NCI-H2227 (cell line): ENCODE measurements at regions not wholly inside any gene's neighbourhood (a gene's known extent, or its start where the extent isn't known, plus 50 kb on each side); places are given as distances from the start of the nearest gene placed in this dataset.

Experiments used
- DNase-seq: peaks from one replicate; lab custom pipeline; 2025; ENCODE audit not compliant: unreplicated experiment; lab: John Stamatoyannopoulos, UW

- no peak for DNase-seq
Observed at GRCh38 chr18:67926929-67927864, 410.7 kb upstream of the DSEL start.

DNA sequence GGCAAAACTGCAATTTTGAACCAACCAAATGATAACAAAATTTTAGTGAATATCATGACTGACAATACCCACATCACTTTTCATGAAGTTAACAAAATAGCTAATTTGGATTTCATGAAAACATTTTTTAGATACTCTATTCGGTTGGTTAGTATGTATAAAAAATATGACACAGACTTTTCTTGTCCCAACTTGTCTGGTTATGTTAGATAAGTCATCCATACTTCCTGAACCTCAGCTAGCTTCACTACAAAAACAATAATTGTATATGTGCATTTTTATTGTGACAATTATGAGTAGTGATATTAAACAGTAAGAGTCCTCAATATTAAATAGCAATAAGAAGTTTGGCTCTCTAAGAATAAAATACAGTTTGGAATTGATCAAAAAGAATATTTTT, 408.1 kb upstream of the DSEL start:
- DNase-seq, result no peak

GRCh38 chr18:67919316-67919715, 402.8 kb upstream of the DSEL start:
- no peak for DNase-seq

GRCh38 chr18:67916097-67916496, 399.6 kb upstream of the DSEL start:
- peak; percentile 50 for DNase-seq

DNA sequence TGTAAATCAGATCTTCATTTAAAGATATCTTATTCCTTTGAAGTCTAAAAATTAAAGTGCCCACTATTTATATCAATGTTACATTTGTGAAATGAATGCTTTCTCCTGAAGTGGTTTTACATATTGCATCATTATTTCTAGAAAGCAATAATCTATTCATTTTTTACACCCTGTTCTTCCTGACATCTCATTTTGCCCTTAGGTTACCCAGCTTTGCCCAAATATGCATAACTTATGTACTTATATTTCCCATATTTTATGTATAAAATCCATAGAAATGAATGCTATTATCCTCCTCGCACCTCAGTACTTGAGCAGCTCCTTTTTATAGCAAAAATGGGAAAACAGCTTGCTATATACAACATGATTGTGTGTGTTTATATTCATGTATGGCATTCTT, 396.5 kb upstream of the DSEL start:
- DNase-seq, result no peak

- no peak for DNase-seq
Observed at GRCh38 chr18:67901573-67901972, 385.1 kb upstream of the DSEL start.

- no peak for DNase-seq
Observed at GRCh38 chr18:67896451-67896850, 379.9 kb upstream of the DSEL start.

DNA sequence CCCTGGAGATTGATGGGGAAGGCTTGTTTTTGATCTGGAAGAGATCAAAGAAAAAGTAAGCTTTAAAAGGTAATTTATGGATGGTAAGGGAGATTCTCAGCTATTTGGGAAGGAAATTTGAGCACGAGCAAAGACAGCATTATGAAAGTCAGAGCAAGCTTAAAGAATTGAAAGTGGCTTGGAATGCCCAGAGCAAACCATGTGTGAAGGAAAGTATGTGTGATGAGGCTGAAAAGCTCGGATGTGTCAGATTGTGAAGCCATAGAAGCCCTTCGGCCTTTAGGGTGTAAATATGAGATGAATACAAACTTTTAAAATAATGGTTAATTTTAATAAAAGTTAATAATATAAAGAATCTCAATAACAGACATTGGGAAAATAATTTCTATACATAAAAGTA, 377.4 kb upstream of the DSEL start:
- no peak for DNase-seq

- DNase-seq, result no peak
Observed at GRCh38 chr18:67876871-67877270, 360.4 kb upstream of the DSEL start.

DNA sequence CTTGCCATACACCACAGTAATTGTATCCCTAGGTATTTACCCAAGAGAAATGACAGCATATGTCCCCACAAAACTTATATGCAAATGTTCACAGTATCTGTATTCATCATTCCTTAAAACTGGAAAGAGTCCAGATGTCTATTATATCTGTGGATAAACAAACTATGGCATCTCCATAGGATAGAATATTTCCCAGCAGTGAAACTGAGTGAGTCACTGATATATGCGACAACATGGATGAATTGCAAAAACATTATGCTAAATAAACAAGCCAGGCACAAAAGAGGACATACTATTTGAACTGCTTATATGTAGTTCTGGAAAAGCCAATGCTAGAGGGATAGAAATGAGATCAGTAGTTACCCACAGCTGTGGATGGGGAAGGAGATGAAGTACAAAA, 359.4 kb upstream of the DSEL start:
- no peak for DNase-seq

DNA sequence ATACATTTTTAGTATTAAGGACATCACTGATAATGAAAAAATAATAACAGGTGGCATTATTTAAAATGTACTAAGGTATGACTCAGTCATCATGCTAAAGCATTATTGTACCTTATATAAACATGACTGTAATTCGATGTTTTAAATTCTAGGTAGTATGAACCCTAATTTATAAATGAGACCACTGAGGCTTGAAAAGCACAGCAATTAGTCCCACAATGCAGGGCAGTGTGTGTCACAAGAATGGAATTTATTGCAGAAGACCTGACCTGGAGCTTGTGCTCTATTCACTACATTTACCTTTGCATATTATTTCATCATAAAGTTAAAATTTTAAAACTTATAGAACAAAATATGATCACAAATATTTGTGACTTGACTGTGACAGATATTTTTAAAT, 358.5 kb upstream of the DSEL start:
- no peak for DNase-seq

- no peak for DNase-seq
Observed at GRCh38 chr18:67865400-67865799, 348.9 kb upstream of the DSEL start.

GRCh38 chr18:67864677-67865340, 348.3 kb upstream of the DSEL start:
- DNase-seq, result no peak

DNA sequence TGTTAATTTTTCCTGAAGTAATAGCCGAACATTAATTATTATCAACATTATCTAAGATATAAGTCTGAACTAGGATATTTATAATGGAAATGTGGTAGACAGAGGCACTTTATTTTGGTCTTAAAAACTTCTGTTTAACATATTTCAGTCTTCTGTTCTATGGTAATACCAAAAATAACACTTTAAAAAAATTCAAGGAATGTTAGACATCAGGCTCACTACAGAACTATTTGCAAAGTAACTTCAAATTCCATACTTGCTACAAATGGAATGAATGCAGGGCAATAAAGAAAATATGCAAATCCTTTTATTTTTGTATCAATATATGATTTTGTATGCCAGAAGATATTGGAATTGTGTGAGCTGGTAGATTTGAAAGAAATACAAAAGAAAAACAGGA, 345.5 kb upstream of the DSEL start:
- DNase-seq, result no peak

GRCh38 chr18:67854340-67854739, 337.8 kb upstream of the DSEL start:
- DNase-seq, result no peak

DNA sequence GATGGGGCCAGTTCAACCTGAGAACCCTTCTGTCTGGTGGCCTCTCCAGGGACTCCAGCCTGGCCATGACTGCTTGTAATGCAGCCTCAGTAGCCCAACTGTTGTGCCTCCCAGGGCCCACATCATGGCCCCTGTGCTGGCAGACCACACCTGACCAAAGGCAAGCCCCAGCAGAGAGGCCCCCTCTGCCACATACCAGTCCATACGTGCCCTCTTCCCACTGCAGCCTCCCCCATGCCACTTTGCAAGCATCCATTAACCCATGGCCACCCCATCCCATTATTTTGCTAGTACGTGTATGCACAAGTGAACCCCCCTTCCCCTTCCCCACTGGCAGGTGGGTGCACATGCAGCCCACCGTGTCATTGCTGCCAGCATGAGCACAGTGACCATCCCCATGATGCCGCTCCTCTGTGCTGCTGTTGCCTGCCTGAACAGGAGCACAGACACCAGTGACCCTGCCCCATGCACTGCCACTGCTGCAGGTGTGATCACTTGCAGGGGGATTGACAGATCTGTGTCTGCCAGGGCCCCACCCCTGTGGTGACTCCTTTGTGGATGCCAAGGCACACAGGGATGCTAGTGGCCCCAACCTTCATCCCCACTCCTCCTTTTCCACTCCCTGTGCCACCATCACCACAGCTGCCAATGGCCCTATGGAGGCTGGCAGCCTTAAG, 330.0 kb upstream of the DSEL start:
- DNase-seq, result no peak

- no peak for DNase-seq
Observed at GRCh38 chr18:67845035-67845434, 328.5 kb upstream of the DSEL start.

DNA sequence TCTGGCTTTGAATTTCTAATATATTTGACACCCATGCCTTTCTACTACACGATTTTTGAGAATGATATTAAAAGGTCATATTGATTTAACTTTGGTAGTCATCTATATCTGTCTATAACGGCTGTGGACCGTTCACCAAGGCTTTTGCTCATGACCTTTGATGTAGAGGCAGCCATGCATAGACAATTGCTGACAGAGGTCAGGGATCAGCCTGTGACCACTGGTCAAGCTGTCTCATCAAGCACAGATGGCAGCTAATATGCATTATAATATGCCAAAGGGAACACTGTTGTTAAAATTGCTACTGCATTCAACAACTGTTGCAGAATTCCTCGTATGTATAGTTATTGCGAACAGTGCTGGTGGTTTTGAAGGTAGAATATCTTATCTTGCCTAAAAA, 323.9 kb upstream of the DSEL start:
- no peak for DNase-seq

- no peak for DNase-seq
Observed at GRCh38 chr18:67818432-67818831, 301.9 kb upstream of the DSEL start.

- no peak for DNase-seq
Observed at GRCh38 chr18:67815280-67815679, 298.8 kb upstream of the DSEL start.

DNA sequence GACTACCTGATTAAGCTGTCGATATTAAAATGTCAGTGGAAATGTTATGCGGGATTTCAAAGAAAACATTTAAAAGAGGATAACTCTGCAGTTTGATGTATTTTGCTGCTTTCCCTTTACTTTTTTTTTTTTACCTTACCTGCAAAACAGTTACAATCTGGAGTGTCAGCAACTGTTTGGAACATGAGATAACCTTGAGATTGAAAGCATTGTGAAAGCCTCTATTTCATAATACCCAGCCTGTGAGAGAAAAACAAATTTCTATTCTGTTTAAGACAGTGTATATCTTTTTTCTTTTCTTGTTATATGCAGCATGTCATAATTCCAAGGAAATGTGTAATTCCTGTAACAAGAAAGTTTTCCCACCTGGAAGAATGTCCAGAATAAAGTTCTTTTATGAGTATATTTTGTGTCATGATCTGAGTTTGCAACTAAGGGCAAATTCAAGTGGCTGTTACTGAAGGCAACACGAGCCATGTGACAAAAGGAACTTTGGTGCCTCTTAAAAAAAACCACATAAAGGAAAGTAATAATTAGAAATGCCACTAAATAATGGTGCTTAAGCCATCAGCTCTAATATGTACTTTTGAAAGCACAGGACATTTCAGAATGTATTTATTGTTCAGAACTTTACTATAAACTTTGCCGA, 297.0 kb upstream of the DSEL start:
- no peak for DNase-seq
